Endodermal cell (in vitro differentiated cells): ENCODE measurements at regions not wholly inside any gene's neighbourhood (a gene's known extent, or its start where the extent isn't known, plus 50 kb on each side); places are given as distances from the start of the nearest gene placed in this dataset. TPM values are rescaled to one million over a fixed set of nuclear protein-coding genes. Genes with fewer than 3 reads are reported as not detected.

Experiments
- microRNA-seq: library from miRNA; unstranded; fragments of <30 nt; microRNA quantifications from one replicate; pipeline ENCODE4 v1.2.0, GENCODE V29; 2020; ENCODE audit warnings: borderline microRNAs expressed

Small RNAs in the stretch of these regions (microRNA-seq; reads per million reads assigned to microRNA genes)
- gene MIR4509-1, result not detected
